Esophagus muscularis mucosa (tissue), 4 donors: ENCODE measurements at regions not wholly inside any gene's neighbourhood (a gene's known extent, or its start where the extent isn't known, plus 50 kb on each side); places are given as distances from the start of the nearest gene placed in this dataset.

ENCODE experiments used
- DNase-seq: peaks from one replicate; pipeline ENCODE4 v3.0.0-alpha.2; 2017; ENCODE audit errors: extremely low spot score
- H3K27ac ChIP-seq, 4 donors: fragments of 200-600 bp; sonication (generic); replicated peaks in 1 of 4; 1 replicate in 3 of 4; 2 replicates in 1 of 4; pipeline ENCODE4 v1.5.1; 2016 to 2019; ENCODE audit warnings: mild to moderate bottlenecking in 1 of 4
- H3K27me3 ChIP-seq, 4 donors: fragments of 200-600 bp; sonication (generic); one replicate each; pipeline versions ENCODE4 v1.5.1 to v1.6.0; 2016 to 2019
- H3K36me3 ChIP-seq, 4 donors: fragments of 200-600 bp; sonication (generic); one replicate each; pipeline ENCODE4 v1.5.1; 2016 to 2019
- H3K4me1 ChIP-seq, 4 donors: fragments of 200-600 bp; sonication (generic); one replicate each; pipeline ENCODE4 v1.5.1; 2016 to 2019
- H3K4me3 ChIP-seq, 4 donors: fragments of 200-600 bp; sonication (generic); 1 replicate in 2 of 4; 2 replicates in 2 of 4; pipeline ENCODE4 v1.5.1; 2016 to 2019; ENCODE audit warnings: mild to moderate bottlenecking in 4 of 4, moderate library complexity in 1 of 4
- H3K9me3 ChIP-seq, 4 donors: fragments of 200-600 bp; sonication (generic); 1 replicate in 3 of 4; 2 replicates in 1 of 4; pipeline ENCODE4 v1.5.1; 2016 to 2019
- CTCF ChIP-seq, 3 experiments: fragments of 200-600 bp in 2 of 3; fragments of 450-650 bp in 1 of 3; sonication (generic) in 2 of 3; IDR thresholded peaks; one replicate each; pipeline ENCODE4 v1.5.1; 2017 to 2019; ENCODE audit warnings: antibody characterized with exemption in 3 of 3, mild to moderate bottlenecking in 2 of 3, moderate library complexity in 1 of 3
- EP300 ChIP-seq: sonication (generic); formaldehyde crosslinking; IDR thresholded peaks from one replicate; pipeline ENCODE4 v1.6.1; 2017; ENCODE audit warnings: antibody characterized with exemption
- POLR2A ChIP-seq: fragments of 450-650 bp; IDR thresholded peaks from one replicate; pipeline ENCODE4 v1.6.1; 2017; ENCODE audit warnings: antibody characterized with exemption, moderate library complexity, mild to moderate bottlenecking, low read depth
- POLR2AphosphoS5 ChIP-seq, 2 donors: sonication (generic); formaldehyde crosslinking; IDR thresholded peaks; one replicate each; pipeline ENCODE4 v1.6.1; 2017; ENCODE audit warnings: antibody characterized with exemption in 2 of 2
- WGBS: methylation state at CpG from one replicate; pipeline ENCODE4 v1.1.5; 2018; 5-methylcytosine and 5-hydroxymethylcytosine counted together
- intact Hi-C: fragments of 100-400 bp; cut with DNase I; formaldehyde crosslinking; loops from one replicate; pipeline ENCODE4 v1.15.1; 2023

GRCh38 chr1:234771642-234772344, 161.8 kb upstream of the IRF2BP2 start:
- no peak for DNase-seq
- H3K36me3 ChIP-seq: no peaks in the 10 kb centered on the region
- no peak overlapping the region for H3K4me3 ChIP-seq
- intact Hi-C loops: no loop called here
- peaks cover 0 to 5% (median 0%) of the 10 kb centered on the region in 4 donors for H3K9me3 ChIP-seq
- H3K27me3 ChIP-seq: peaks cover 0 to 6% (median 0%) of the 10 kb centered on the region in 4 donors
- TF ChIP-seq CTCF (IDR thresholded peaks at IDR 0.05) (no peak), POLR2A (no peak)
- peak overlapping the region; percentile 56 to 76 (median 72) for H3K27ac ChIP-seq
- H3K4me1 ChIP-seq: peaks cover 11 to 17% (median 14%) of the 10 kb centered on the region in 4 donors
- 68% methylated on average over 10 of the region's 10 CpGs for WGBS

DNA sequence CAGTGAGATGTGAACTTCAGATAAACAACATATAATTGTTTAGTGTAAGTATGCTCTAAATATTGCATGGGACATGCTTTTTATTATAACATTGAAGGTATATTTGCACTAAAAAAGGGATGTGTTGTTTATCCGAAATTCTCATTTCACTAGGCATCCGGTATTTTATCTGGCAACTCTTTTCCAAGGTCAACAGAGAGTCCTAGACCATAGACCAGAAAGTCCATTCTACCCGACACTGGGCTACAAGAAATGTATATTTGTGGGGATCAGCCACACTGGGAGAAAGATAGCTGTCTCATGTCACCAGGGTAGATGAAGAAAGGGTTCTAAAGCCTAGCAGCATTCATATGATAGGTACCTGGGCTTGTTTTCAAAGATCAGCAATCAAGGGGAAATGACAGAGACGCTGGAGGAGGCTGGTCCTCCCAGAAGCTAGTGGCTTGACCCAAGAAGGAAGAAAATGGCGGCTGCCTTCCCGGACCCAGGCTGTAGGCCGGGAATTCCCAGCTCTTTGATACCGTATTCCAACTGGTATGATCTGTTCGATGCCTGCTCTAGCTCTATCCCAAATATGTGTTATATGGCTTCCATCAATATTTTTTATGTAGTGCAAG, 161.1 kb upstream of the IRF2BP2 start:
- WGBS: 93% methylated on average over 9 of the region's 9 CpGs
- peak overlapping the region in 3 of 4 donors; percentile 71 to 76 (median 73) for H3K27ac ChIP-seq
- TF ChIP-seq POLR2AphosphoS5 (IDR thresholded peaks at IDR 0.05) (no peak), POLR2A (no peak), CTCF (IDR thresholded peaks at IDR 0.05) (no peak), EP300 (no peak)

GRCh38 chr1:234769986-234770795, 160.2 kb upstream of the IRF2BP2 start:
- Histone ChIP-seq H3K4me1 (peaks cover 11 to 17% (median 14%) of the 10 kb centered on the region in 4 donors), H3K27me3 (no peaks in the 10 kb centered on the region), H3K9me3 (no peaks in the 10 kb centered on the region), H3K27ac (no peak overlapping the region), H3K36me3 (no peaks in the 10 kb centered on the region), H3K4me3 (no peak overlapping the region)
- intact Hi-C loops: no loop called here
- TF ChIP-seq CTCF (IDR thresholded peaks at IDR 0.05) (no peak), POLR2AphosphoS5 (IDR thresholded peaks at IDR 0.05) (no peak), EP300 (no peak), POLR2A (no peak)
- no peak for DNase-seq
- WGBS: 84% methylated on average over 25 of the region's 25 CpGs

More for the DNA sequence above, 161.1 kb upstream of the IRF2BP2 start:
- H3K4me1 ChIP-seq: peaks cover 11 to 17% (median 14%) of the 10 kb centered on the region in 4 donors
- no peaks in the 10 kb centered on the region for H3K27me3 ChIP-seq
- peaks cover 0 to 5% (median 0%) of the 10 kb centered on the region in 4 donors for H3K9me3 ChIP-seq
- no peaks in the 10 kb centered on the region for H3K36me3 ChIP-seq
- H3K4me3 ChIP-seq: no peak overlapping the region
- no peak for DNase-seq
- intact Hi-C loops: no loop called here

DNA sequence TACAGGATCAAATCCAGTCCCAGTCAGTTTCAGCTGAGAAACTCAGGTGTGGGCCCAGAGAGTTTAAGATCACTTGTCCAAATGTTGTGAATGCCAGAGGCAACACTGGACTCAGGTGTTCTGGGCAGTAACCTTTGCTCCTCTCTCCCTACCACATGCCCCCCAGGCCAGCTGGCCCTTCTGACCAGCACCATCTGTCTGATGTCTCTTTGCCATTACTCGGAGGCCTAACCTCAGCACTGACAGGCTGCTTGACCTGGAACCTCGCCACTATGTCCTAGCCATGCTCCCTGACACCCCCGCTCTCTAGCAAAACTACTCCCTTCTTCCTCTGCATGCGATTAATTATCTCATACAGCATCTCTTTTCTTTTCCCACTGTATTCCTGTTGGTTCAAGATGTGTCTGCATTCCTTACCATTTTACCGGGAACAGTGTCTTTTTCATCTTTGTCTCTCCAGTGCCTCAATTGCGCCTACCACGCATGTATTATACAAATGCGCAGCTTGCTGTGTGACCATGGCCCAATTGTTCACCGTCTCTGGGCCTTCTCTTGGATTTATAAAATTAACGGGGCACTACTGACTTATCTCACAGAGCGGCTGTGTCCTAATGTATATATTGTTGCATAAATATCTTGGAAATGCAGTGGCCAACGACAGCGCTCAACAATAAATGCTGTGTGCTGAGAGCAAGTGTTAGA, 159.5 kb upstream of the IRF2BP2 start:
- intact Hi-C loops: no loop called here
- H3K9me3 ChIP-seq: no peaks in the 10 kb centered on the region
- no peaks in the 10 kb centered on the region for H3K27me3 ChIP-seq
- no peaks in the 10 kb centered on the region for H3K36me3 ChIP-seq
- TF ChIP-seq POLR2A (no peak), EP300 (no peak), POLR2AphosphoS5 (IDR thresholded peaks at IDR 0.05) (no peak), CTCF (IDR thresholded peaks at IDR 0.05) (no peak)
- no peak overlapping the region for H3K27ac ChIP-seq
- WGBS: 92% methylated on average over 13 of the region's 13 CpGs
- DNase-seq: no peak
- H3K4me1 ChIP-seq: peaks cover 11 to 17% (median 14%) of the 10 kb centered on the region in 4 donors
- no peak overlapping the region for H3K4me3 ChIP-seq
